D721Med (cell line): ENCODE measurements at regions not wholly inside any gene's neighbourhood (a gene's known extent, or its start where the extent isn't known, plus 50 kb on each side); places are given as distances from the start of the nearest gene placed in this dataset.
"Not testable (repeated sequence)": the region's sequence is repeated elsewhere in the genome, so short reads cannot be mapped to it uniquely, and the experiment has no call there.

ENCODE experiments used
- DNase-seq: peaks from one replicate; pipeline ENCODE4 v3.0.0; 2011; ENCODE audit warnings: low spot score; ENCODE audit not compliant: insufficient read length
- FAIRE-seq: peaks from 2 replicates; lab custom pipeline; 2011; peaks lifted over from hg19 to GRCh38; lab: Jason Lieb, UNC
- CTCF ChIP-seq: IDR thresholded peaks from 2 replicates; pipeline ENCODE4 v1.5.1; 2012; ENCODE audit warnings: mild to moderate bottlenecking, control low read depth; ENCODE audit not compliant: insufficient read depth; ENCODE audit errors: missing control alignments

GRCh38 chr17:70934835-70935234, 765.5 kb downstream of the KCNJ2 start:
- DNase-seq, result no peak
- no peak for FAIRE-seq
- no peak for TF ChIP-seq CTCF

- TF ChIP-seq CTCF, result no peak
- FAIRE-seq (no peak), DNase-seq (no peak)
Measured at GRCh38 chr17:70936724-70937123, 767.4 kb downstream of the KCNJ2 start.

GRCh38 chr17:70938336-70938735, 769.0 kb downstream of the KCNJ2 start:
- no peak for TF ChIP-seq CTCF
- FAIRE-seq (no peak), DNase-seq (no peak)

GRCh38 chr17:70945386-70945785, 776.1 kb downstream of the KCNJ2 start:
- DNase-seq (no peak), FAIRE-seq (no peak)
- TF ChIP-seq CTCF, result no peak

- no peak for TF ChIP-seq CTCF
Measured at GRCh38 chr17:70947215-70947614, 777.9 kb downstream of the KCNJ2 start.

GRCh38 chr17:70947636-70948565, 778.6 kb downstream of the KCNJ2 start:
- DNase-seq (no peak), FAIRE-seq (no peak)
- TF ChIP-seq CTCF, result no peak

More at GRCh38 chr17:70947215-70947614, 777.9 kb downstream of the KCNJ2 start:
- no peak for FAIRE-seq
- no peak for DNase-seq

GRCh38 chr17:70953140-70953539, 783.8 kb downstream of the KCNJ2 start:
- DNase-seq, FAIRE-seq: not testable (repeated sequence)
